DND-41 (cell line): ENCODE measurements at regions not wholly inside any gene's neighbourhood (a gene's known extent, or its start where the extent isn't known, plus 50 kb on each side); places are given as distances from the start of the nearest gene placed in this dataset.

Source experiments
- CTCF ChIP-seq: IDR thresholded peaks from 2 replicates; pipeline ENCODE4 v1.5.1; 2012; ENCODE audit warnings: borderline replicate concordance, low read length, moderate library complexity, mild to moderate bottlenecking; ENCODE audit not compliant: poor library complexity, severe bottlenecking; ENCODE audit errors: extremely low read depth
- EZH2 ChIP-seq: IDR thresholded peaks from 3 replicates; pipeline ENCODE4 v1.6.1; 2012; ENCODE audit warnings: borderline replicate concordance, low read depth, mild to moderate bottlenecking, moderate library complexity, low read length, inconsistent platforms; ENCODE audit not compliant: severe bottlenecking

- TF ChIP-seq CTCF (peak; percentile 14), EZH2 (no peak)
Observed at GRCh38 chr7:52498366-52498765, 537.1 kb upstream of the POM121L12 start.
